ENCODE measurements at regions not wholly inside any gene's neighbourhood (a gene's known extent, or its start where the extent isn't known, plus 50 kb on each side); places are given as distances from the start of the nearest gene placed in this dataset.

GRCh38 chr5:135655468-135655815, 76.7 kb upstream of the CXCL14 start:
- intact Hi-C loops (cut with DNase I), result no loop called here
- no peaks in the 10 kb centered on the region for H3K4me1 ChIP-seq
- H3K9me3 ChIP-seq, result no peaks in the 10 kb centered on the region
- H3K36me3 ChIP-seq, result no peaks in the 10 kb centered on the region
- 88% methylated on average over 3 of the region's 4 CpGs for WGBS (ENCODE audit: insufficient coverage, low coverage, low lambda C conversion rate, missing lambda C conversion rate)
- TF ChIP-seq CTCF (IDR thresholded peaks at IDR 0.05) (no peak), POLR2A (IDR thresholded peaks at IDR 0.05) (no peak)
- no peak for DNase-seq
- no peaks in the 10 kb centered on the region for H3K27me3 ChIP-seq
- H3K27ac ChIP-seq, result no peak overlapping the region
- no peak for ATAC-seq
- H3K4me3 ChIP-seq, result no peak overlapping the region

- no peaks in the 10 kb centered on the region for H3K4me1 ChIP-seq
- ATAC-seq, result no peak
- no peaks in the 10 kb centered on the region for H3K36me3 ChIP-seq
- no peak overlapping the region for H3K27ac ChIP-seq
- WGBS (ENCODE audit: insufficient coverage, low coverage, low lambda C conversion rate, missing lambda C conversion rate), result 91% methylated on average over 8 of the region's 12 CpGs
- no peaks in the 10 kb centered on the region for H3K9me3 ChIP-seq
- H3K4me3 ChIP-seq, result no peak overlapping the region
- intact Hi-C loops (cut with DNase I), result no loop called here
- TF ChIP-seq POLR2A (IDR thresholded peaks at IDR 0.05), result no peak
- TF ChIP-seq CTCF (IDR thresholded peaks at IDR 0.05), result no peak
- DNase-seq, result no peak
- H3K27me3 ChIP-seq, result no peaks in the 10 kb centered on the region
These were observed 76.1 kb upstream of the CXCL14 start for GRCh38 chr5:135654761-135655467.

- H3K4me3 ChIP-seq, result no peak overlapping the region
- no peaks in the 10 kb centered on the region for H3K9me3 ChIP-seq
- TF ChIP-seq POLR2A (IDR thresholded peaks at IDR 0.05), result no peak
- TF ChIP-seq CTCF (IDR thresholded peaks at IDR 0.05), result no peak
- DNase-seq (no peak), ATAC-seq (no peak)
- intact Hi-C loops (cut with DNase I), result no loop called here
- H3K4me1 ChIP-seq, result no peaks in the 10 kb centered on the region
- no peaks in the 10 kb centered on the region for H3K36me3 ChIP-seq
- H3K27ac ChIP-seq, result no peak overlapping the region
- H3K27me3 ChIP-seq, result no peaks in the 10 kb centered on the region
These were observed 72.4 kb upstream of the CXCL14 start for GRCh38 chr5:135651156-135651555.

- 40% methylated on average over 2 of the region's 2 CpGs for WGBS (ENCODE audit: insufficient coverage, low coverage, low lambda C conversion rate, missing lambda C conversion rate)
- Histone ChIP-seq H3K27me3 (no peaks in the 10 kb centered on the region), H3K36me3 (no peaks in the 10 kb centered on the region), H3K27ac (no peak overlapping the region), H3K4me1 (no peaks in the 10 kb centered on the region), H3K4me3 (no peak overlapping the region), H3K9me3 (no peaks in the 10 kb centered on the region)
- TF ChIP-seq CTCF (IDR thresholded peaks at IDR 0.05) (no peak), POLR2A (IDR thresholded peaks at IDR 0.05) (no peak)
- intact Hi-C loops (cut with DNase I), result no loop called here
- DNase-seq, result no peak
- no peak for ATAC-seq
These were observed 71.3 kb upstream of the CXCL14 start for GRCh38 chr5:135650081-135650480.

GRCh38 chr5:135649435-135649834, 70.6 kb upstream of the CXCL14 start:
- Histone ChIP-seq H3K9me3 (no peaks in the 10 kb centered on the region), H3K27ac (no peak overlapping the region), H3K4me1 (no peaks in the 10 kb centered on the region), H3K36me3 (no peaks in the 10 kb centered on the region), H3K27me3 (no peaks in the 10 kb centered on the region), H3K4me3 (no peak overlapping the region)
- no peak for DNase-seq
- TF ChIP-seq CTCF (IDR thresholded peaks at IDR 0.05), result no peak
- TF ChIP-seq POLR2A (IDR thresholded peaks at IDR 0.05), result no peak
- no peak for ATAC-seq
- intact Hi-C loops (cut with DNase I), result no loop called here
- WGBS (ENCODE audit: insufficient coverage, low coverage, low lambda C conversion rate, missing lambda C conversion rate), result 80% methylated on average over 3 of the region's 3 CpGs
